Skeletal muscle cell (primary cell): ENCODE measurements at regions not wholly inside any gene's neighbourhood (a gene's known extent, or its start where the extent isn't known, plus 50 kb on each side); places are given as distances from the start of the nearest gene placed in this dataset.

Experiments used
- DNase-seq: peaks from one replicate; pipeline ENCODE4 v3.0.0-alpha.2; 2010; ENCODE audit warnings: low read depth
- H3K4me3 ChIP-seq: 2 replicates; pipeline ENCODE4 v1.5.1; 2011; ENCODE audit warnings: low read depth, mild to moderate bottlenecking, control low read depth, low read length, moderate library complexity

DNA sequence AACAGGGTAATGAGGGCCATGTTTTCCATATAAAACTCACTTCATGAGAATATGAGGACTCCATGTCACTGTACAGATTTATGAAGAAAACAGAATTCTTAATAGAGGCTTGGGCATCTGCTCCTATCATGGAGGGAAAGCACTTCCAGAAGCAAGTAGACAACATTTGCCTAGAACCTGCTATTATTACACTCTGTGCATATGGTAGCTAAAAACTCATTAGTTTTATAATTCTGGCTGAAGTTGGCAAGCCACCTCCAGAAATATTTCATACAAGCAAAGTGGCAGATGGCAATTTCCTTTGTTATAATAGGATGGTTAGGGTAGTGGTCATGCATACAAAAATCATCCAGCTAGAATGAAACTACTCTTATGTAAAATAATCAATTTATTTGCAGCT lies 65.8 kb upstream of the TLK1 start:
- no peak for DNase-seq
- H3K4me3 ChIP-seq = no peak overlapping the region

DNA sequence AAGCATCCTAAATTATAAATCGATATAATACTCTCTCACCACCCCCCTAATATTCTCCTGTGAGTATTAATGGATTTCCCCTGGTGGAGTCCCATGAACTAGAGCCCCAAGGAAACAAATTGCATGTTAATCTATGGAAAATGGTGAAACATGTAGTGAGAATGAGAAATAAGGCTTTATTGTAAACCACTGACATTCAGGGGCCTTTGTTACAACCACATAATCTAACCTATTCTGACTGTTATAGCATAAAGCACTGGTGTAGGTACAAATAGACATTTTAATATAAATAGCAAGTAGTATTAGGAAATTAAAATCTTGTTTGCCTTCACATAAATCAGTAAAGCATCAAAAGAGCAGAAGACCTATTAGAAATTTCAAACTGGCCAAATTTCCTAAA lies 65.3 kb upstream of the TLK1 start:
- no peak for DNase-seq
- no peak overlapping the region for H3K4me3 ChIP-seq

DNA sequence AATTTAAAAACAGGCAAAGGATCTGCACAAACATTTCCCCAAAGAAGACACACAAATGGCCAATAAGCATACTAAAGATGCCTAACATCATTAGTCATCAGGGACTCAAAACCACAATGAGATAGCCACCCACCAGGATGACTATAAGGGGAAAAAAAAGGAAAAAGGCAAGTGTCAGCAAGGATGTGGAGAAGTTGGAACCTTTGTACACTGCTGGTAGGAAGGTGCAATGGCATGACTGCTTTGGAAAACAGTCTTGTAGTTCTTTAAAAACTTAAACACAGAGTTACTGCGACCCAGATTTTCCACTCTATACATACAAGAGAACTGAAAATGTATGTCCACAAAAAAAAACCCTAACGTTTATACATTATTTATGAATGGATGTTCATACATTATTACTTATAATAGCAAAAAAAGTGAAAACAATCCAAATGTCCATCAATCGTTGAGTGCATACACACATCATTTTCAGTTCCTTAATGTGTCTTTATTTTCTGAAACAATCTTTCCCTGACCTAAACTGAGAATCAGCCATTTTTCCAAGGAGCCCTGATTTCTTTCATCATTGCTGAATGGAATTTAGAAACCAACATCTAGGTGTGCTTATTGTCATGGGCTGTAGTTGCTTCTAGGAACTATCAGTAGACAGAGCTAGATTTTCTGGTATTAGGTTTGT lies 64.7 kb upstream of the TLK1 start:
- no peak overlapping the region for H3K4me3 ChIP-seq
- DNase-seq = peak; percentile 66

DNA sequence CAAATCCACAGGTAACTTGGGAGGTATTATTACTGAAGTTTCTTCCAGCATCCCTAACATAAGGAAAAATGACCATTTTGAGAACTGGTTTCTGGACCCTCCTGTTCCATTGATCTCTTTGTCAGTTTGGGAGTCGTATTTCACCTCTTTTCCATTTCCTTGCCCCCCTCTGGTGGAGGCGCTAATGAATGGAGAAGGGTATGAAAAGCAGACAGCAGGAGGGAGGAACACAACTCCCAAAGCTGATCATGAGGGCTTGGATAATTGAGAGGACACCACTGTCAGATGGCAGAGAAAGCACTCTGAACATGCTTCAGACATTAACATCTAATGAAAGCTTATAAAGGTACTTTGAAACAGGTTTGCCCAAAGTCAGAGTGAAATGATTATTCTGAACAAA lies 56.6 kb upstream of the TLK1 start:
- no peak for DNase-seq
- no peak overlapping the region for H3K4me3 ChIP-seq

DNA sequence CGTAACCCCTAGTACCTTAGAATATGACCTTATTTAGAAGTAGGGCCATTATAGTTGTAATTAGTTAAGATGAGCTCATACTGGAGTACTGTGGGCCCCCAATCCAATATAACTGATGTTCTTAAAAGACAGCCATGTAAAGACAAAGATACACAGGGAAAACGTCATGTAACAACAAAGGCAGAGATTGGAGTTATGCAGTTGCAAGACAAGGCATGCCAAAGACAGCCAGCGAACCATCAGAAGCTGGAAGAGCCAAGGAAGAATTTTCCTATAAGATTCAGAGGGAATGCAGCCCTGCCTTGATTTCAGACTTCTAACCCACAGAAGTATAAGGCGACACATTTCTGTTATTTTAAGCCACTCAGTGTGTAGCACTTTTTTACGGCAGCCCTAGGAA lies 55.9 kb upstream of the TLK1 start:
- no peak for DNase-seq
- no peak overlapping the region for H3K4me3 ChIP-seq

DNA sequence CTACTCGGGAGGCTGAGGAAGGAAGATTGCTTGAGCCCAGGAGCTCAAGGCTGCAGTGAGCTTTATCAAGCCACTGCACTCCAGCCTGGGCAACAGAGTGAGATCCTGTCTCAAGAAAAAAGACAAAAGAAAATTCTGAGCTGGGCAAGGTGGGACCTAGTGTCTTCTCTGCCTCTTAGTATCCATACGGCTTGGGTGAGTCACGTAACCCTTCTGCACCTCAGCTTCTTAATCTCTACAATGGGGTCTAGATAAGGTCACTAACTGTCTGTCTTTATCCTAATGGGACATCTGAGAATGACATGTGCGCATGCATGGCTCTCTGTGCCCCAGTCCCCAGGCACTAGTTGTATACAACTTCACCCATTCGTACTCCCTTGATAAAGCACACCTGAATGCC lies 53.4 kb upstream of the TLK1 start:
- DNase-seq = no peak
- no peak overlapping the region for H3K4me3 ChIP-seq

DNA sequence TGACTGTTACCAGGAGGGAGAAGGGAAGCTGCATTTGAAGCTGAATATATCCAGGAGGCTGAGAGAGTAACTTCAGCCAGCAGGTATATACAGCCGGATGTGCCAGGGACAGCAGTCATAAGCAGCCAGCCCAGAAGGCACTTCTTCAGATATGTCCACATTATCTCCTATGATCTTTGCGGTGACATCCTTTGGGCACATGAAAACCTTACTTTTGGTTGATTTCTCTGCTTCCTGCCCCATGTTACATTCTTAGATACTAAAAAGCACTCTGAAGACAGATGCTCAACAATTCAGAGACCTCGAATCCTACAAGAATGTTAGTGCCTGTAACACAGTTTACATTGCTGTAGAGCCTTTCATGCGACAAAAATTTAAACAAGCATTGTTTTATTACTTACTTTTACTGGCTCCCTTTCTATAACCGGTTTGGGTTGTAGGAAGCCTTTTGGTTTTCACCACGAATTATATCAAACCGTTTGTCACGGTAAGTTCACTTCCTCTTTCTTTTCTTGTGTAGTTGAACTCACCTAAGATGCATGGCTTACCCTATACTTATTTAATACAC lies 50.3 kb upstream of the TLK1 start:
- no peak overlapping the region for H3K4me3 ChIP-seq
- DNase-seq = no peak
